ENCODE measurements at regions not wholly inside any gene's neighbourhood (a gene's known extent, or its start where the extent isn't known, plus 50 kb on each side); places are given as distances from the start of the nearest gene placed in this dataset.

- no peaks in the 10 kb centered on the region for H3K9me3 ChIP-seq (ENCODE audit: control insufficient read depth in 2 of 3, insufficient read depth in 1 of 3, low read length in 3 of 3)
- peaks cover 4 to 7% (median 6%) of the 10 kb centered on the region in 3 donors for H3K4me1 ChIP-seq (ENCODE audit: control insufficient read depth in 2 of 3, insufficient read depth in 2 of 3, low read depth in 1 of 3, low read length in 3 of 3)
- peak overlapping the region in 1 of 3 donors; percentile 19 for H3K9ac ChIP-seq (ENCODE audit: low read length in 3 of 3)
- TF ChIP-seq CTCF (IDR thresholded peaks at IDR 0.05; ENCODE audit: borderline replicate concordance, extremely low read depth, insufficient read depth) = no peak
- peak overlapping the region; percentile 32 to 44 for H3K27ac ChIP-seq (ENCODE audit: low read depth in 2 of 2, low read length in 2 of 2)
- H3K27me3 ChIP-seq (ENCODE audit: control insufficient read depth, insufficient read depth, low read length) = no peaks in the 10 kb centered on the region
- DNase-seq = peak in 3 of 5 donors; percentile 37 to 76 (median 60)
- H3K4me3 ChIP-seq (ENCODE audit: low read length in 3 of 3) = peak overlapping the region; percentile 40 to 82 (median 49)
- intact Hi-C loops (cut with DNase I) = no loop called here
- no peak for FAIRE-seq
- no peaks in the 10 kb centered on the region for H3K36me3 ChIP-seq (ENCODE audit: control insufficient read depth in 2 of 3, insufficient read depth in 3 of 3, low read length in 3 of 3)
These were observed 285.1 kb downstream of the ZEB1 start for GRCh38 chr10:31604096-31604495.

- intact Hi-C loops (cut with DNase I) = no loop called here
- Histone ChIP-seq H3K4me1 (ENCODE audit: control insufficient read depth in 2 of 3, insufficient read depth in 2 of 3, low read depth in 1 of 3, low read length in 3 of 3) (peaks cover 4 to 7% (median 6%) of the 10 kb centered on the region in 3 donors), H3K36me3 (ENCODE audit: control insufficient read depth in 2 of 3, insufficient read depth in 3 of 3, low read length in 3 of 3) (no peaks in the 10 kb centered on the region), H3K4me3 (ENCODE audit: low read length in 3 of 3) (peak overlapping the region; percentile 70 to 82 (median 77)), H3K9me3 (ENCODE audit: control insufficient read depth in 2 of 3, insufficient read depth in 1 of 3, low read length in 3 of 3) (no peaks in the 10 kb centered on the region), H3K27me3 (ENCODE audit: control insufficient read depth, insufficient read depth, low read length) (no peaks in the 10 kb centered on the region), H3K9ac (ENCODE audit: low read length in 3 of 3) (peak overlapping the region; percentile 52 to 81 (median 78)), H3K27ac (ENCODE audit: low read depth in 2 of 2, low read length in 2 of 2) (peak overlapping the region; percentile 44 to 71)
- FAIRE-seq = no peak
- peak; percentile 97 to 99 (median 99) for DNase-seq
- no peak for TF ChIP-seq CTCF (IDR thresholded peaks at IDR 0.05; ENCODE audit: borderline replicate concordance, extremely low read depth, insufficient read depth)
These were observed 284.4 kb downstream of the ZEB1 start for GRCh38 chr10:31603235-31604087.

- DNase-seq (peak; percentile 71 to 92 (median 85)), FAIRE-seq (no peak)
- Histone ChIP-seq H3K27ac (ENCODE audit: low read depth in 2 of 2, low read length in 2 of 2) (peak overlapping the region; percentile 44 to 71), H3K27me3 (ENCODE audit: control insufficient read depth, insufficient read depth, low read length) (no peaks in the 10 kb centered on the region), H3K9ac (ENCODE audit: low read length in 3 of 3) (peak overlapping the region; percentile 52 to 81 (median 78)), H3K9me3 (ENCODE audit: control insufficient read depth in 2 of 3, insufficient read depth in 1 of 3, low read length in 3 of 3) (no peaks in the 10 kb centered on the region), H3K4me3 (ENCODE audit: low read length in 3 of 3) (peak overlapping the region; percentile 70 to 82 (median 77)), H3K36me3 (ENCODE audit: control insufficient read depth in 2 of 3, insufficient read depth in 3 of 3, low read length in 3 of 3) (no peaks in the 10 kb centered on the region), H3K4me1 (ENCODE audit: control insufficient read depth in 2 of 3, insufficient read depth in 2 of 3, low read depth in 1 of 3, low read length in 3 of 3) (peaks cover 4 to 7% (median 6%) of the 10 kb centered on the region in 3 donors)
- intact Hi-C loops (cut with DNase I) = no loop called here
- no peak for TF ChIP-seq CTCF (IDR thresholded peaks at IDR 0.05; ENCODE audit: borderline replicate concordance, extremely low read depth, insufficient read depth)
These were observed 283.7 kb downstream of the ZEB1 start for GRCh38 chr10:31602541-31603234.
